PC-3 (cell line): ENCODE measurements at regions not wholly inside any gene's neighbourhood (a gene's known extent, or its start where the extent isn't known, plus 50 kb on each side); places are given as distances from the start of the nearest gene placed in this dataset.
"Not testable (repeated sequence)": the region's sequence is repeated elsewhere in the genome, so short reads cannot be mapped to it uniquely, and the experiment has no call there.

ENCODE experiments used
- CTCF ChIP-seq: fragments of 300-600 bp; sonication (generic); conservative IDR thresholded peaks from 2 replicates; pipeline ENCODE4 v1.5.1; 2017; ENCODE audit warnings: antibody characterized with exemption, low read depth, mild to moderate bottlenecking, low read length
- EZH2phosphoT487 ChIP-seq: fragments of 300-600 bp; sonication (generic); IDR thresholded peaks from 2 replicates; pipeline ENCODE4 v1.6.1; 2018; ENCODE audit warnings: mild to moderate bottlenecking, antibody characterized with exemption, low read length, borderline replicate concordance

- not testable (repeated sequence) for TF ChIP-seq CTCF, EZH2phosphoT487
Observed at GRCh38 chr12:17025424-17025823, 419.5 kb upstream of the LMO3 start.
